ENCODE measurements at regions not wholly inside any gene's neighbourhood (a gene's known extent, or its start where the extent isn't known, plus 50 kb on each side); places are given as distances from the start of the nearest gene placed in this dataset.
"Not testable (repeated sequence)": the region's sequence is repeated elsewhere in the genome, so short reads cannot be mapped to it uniquely, and the experiment has no call there.

DNA sequence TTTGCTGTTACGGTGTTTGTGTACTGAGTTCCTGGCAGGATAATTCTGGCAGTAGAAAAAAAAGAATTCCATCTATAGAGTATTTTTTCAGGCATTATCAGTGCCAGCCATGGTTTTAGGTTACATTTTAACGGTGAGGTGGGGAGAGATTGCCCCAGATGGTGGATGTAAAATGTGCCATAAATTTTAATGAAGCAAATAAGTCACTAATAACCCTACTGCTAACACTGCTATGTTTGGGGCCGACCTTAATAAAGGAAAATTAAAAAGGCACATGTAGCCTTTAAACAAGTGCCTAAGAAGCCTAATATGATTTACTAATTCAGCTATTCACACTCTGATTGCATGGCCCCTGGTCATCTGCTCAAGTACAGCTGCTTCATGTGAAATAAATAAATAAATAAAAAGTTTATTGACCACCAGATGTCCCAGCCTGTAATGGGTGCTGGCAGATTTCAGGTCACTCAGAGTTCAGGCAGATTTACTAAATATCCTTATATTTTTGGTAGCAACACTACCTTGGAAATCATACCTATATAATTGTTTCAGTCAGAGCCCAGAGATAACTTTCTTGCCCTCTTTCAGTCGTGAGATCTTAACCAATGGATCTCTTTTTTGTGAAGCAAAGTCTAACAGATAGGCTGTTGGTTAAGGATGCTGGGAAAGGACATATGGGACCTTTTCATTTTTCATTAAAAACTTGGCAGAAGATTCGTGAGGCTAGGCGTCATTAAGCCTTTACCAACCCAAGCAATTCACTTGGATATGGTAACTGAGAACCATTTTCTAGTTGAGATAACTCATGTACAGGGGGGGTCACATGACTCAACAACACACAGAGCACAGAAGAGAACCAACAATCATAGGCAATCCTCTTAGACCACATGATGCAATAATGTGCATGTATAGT, 495.0 kb upstream of the NRSN1 start:
- DNase-seq: no peak

DNA sequence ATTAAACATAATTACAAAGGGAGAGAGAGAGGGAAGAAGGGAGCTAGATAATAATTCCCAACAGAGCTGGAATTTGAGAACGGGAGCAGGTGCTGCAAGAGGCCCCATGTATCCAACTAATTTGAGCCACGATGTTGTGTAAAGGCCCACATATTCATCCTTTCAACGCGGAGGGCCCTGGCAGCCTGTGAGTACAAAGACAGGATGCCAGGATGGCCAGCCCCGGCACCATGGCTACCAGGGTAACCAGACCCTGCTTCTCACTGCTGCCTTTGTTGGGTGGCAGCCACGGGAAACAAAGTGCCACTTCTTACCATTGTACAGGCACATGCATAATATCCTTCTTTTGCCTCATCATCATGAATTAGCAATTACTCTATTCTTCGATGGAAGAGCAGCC, 492.0 kb upstream of the NRSN1 start:
- DNase-seq: peak; percentile 46

DNA sequence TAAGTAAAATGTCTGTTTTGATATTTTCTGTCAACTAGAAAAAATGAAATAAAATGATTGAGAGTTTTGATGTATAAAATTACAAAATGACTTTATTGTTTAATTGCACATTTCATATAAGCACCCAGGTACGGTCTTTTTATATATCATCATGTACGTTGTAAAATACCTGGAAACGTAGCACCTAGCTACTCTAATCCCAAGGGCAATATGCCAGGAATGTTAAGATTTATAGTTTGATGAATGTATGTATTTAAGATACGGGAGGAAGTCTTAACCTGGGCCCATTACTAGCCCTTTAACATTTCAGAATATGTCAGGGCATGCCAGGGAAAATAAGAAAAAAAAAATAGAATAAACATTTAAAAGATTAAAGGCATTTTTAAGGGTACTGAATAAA, 490.9 kb upstream of the NRSN1 start:
- DNase-seq: no peak

DNA sequence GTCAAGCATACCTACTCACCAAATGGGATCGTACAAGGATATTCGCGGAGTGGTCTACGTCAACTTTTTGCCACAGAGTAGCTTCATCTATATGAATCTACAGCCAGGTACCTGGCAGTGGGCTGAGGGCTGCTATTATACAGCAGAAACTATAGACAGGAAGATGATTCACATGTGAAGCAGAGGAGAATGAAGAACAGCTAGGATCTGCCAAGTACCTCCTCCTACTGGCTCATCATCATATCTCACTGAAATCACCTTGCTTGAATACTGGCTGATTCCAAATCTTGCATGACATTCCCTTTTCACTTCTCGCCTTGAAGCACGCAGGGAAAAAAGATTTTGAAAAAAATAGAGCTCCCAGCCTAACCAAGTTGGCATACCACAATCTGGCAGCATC, 488.7 kb upstream of the NRSN1 start:
- no peak for DNase-seq

DNA sequence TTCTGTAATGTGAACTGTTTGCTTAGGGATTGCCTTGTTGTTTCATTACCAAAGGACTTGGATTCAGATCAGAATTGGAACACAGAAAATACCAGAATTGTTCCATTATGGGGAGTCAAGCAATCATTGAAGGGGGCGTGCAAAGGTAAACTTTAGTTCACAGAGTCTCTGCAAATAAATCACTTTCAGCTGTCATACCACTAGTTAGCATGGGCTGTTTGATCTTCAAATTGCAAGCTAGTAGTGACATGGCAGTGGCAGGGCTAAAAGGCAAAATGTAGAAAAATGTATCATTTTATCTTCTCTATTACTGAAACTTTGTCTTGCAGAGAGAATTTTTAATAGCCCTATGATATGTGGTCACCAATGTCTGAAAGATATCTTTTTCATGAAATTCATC, 483.2 kb upstream of the NRSN1 start:
- no peak for DNase-seq

DNA sequence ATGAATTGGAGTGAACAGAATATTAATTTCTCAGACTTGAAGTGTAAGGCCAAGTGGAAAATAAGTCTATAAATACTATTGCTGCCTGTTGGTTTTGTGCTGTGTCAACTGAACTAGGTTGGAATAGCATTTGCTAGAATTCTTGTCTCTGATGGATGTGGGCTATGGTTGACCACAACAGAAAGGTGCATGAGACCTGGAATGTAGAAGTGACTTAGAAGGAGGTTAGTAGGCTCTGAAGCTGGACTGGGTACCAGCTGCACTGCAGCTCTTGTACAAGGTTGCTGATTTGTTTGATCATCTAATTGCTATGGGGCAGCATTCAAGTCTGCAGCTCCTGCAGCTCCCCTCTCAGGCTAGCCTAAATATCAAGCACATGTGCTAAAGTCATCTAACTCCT, 479.0 kb upstream of the NRSN1 start:
- DNase-seq: no peak

DNA sequence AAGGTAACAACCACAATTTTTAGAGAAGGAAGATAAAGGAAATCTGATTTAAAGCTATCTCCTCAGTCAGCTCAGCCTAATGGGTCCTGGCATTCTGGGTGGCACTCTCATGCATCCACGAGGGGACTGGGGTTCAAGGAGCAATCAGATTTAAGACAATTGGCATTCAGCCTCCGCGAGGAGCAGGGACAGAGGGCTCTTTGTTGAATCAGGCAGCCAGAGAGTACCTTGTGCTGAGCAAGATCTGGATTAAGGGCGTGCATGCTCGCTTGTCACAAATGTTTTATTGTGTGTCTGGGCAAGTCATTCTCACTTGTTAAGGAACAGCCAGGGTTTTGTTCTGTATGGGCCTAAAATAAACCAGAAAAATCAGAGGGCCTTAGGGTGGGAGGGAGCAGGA, 475.3 kb upstream of the NRSN1 start:
- DNase-seq: no peak

DNA sequence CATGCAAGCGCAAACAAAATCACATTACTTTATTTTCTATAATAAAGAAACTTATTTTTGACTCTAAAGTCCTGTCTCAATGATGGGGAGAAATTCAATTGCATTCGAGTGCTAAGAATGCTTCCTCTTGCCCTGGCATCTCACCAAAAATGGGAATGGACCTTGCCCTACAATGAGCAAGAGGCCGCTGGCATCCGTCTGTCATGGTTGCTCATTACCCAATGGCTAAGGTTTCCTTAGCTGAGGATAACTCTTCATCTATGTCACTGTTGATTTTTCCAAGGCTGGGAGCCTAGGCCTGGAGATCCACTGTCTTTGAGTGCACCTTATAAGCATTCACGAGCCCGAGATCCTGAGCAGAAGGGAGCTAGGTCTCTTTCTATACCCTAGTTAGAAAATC, 471.3 kb upstream of the NRSN1 start:
- DNase-seq: no peak

DNA sequence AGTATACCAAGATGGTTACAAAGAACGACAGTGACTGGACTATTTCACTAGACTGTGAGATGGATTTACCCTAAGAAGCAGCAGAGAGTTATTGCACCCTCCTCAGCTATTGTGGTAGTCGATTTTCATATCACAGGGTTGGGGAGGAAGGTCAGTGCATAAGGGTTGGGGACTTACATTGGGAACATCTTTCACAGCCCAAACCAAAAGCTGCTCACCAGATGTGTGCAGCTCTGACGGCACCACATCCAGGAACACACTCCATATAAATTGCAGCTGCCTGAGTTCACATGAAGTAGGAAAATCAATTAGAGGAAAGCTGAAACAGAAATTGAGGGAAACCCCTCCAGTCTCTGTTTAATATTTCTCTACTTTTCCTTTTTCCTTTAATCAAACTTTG, 470.5 kb upstream of the NRSN1 start:
- no peak for DNase-seq

DNA sequence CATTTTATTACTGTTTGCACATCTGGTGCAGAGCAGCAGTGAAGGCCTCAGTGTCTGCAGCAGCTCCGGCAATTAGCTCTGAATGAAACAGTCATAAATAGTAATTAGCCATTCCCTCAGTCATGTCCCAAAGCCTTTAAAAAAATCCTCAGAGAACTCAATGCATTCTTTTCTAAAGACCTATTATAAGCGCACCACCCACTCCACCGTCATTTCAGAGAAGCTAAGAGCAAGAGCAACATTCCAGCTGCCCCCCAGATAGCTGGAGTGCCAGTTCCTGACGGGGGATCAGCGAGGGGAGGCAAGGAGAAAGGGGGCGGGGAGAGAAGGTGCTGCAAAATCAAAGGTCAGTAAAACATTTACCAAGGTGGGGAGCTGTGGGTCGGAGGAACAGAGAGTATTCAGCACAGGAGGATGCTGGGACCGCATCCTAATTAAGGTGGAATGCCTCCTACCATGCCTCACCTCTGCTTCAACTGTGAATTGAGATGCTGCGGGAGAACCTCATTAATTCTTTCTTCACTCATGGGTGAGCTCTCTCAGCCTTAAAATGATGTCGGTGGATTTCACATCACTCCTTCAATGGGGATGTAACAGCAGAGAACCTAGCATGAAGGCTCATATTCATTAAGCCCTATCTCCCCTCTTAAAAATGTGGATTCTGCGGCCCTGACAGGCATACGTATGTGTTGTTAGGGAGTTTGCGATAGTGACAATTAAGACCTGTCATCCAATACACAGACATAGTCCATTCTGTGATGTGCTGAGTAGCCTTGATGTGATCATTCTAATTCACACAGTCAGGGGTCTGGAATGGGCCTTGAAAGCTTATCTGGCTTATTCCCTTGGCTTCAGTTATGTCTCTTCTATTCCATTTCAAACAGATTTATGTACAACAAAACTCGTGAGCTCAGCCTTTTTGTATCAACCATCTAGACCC, 469.5 kb upstream of the NRSN1 start:
- peak; percentile 56 for DNase-seq

DNA sequence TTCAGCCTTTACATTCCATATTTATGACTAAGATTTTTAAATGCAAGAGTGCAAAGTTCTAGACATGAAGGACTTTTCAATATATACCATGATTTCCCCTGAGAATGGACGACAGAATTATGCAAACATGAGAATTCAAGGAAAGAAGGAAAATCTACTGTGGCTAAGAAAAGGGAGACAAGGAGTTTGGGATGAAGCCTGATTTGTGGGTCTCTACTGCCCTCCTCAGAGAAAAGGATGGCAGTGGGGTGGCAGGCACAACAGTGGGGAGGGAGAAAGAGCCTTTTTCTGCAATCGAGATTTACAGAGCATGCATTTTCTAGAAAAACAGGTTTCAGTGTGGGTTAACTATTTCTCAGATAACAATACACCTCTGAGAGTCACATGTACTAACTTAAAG, 466.9 kb upstream of the NRSN1 start:
- no peak for DNase-seq

DNA sequence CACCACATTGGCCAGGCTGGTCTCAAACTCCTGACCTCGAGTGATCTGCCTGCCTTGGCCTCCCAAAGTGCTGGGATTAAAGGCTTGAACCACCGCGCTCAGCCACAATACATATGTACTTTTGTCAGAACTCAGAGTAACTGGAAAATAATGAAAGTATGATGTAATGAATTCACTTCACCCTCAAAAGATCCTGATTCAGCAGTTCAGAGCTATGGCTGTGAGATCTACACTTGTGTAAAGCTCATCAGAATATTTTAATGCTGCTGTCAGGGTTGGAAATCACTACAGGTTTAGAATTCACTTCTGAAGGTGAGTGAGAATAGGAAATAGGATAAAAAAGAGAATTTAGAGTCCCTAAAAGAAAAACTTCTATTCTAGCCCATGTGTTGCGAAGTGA, 464.5 kb upstream of the NRSN1 start:
- DNase-seq: no peak

DNA sequence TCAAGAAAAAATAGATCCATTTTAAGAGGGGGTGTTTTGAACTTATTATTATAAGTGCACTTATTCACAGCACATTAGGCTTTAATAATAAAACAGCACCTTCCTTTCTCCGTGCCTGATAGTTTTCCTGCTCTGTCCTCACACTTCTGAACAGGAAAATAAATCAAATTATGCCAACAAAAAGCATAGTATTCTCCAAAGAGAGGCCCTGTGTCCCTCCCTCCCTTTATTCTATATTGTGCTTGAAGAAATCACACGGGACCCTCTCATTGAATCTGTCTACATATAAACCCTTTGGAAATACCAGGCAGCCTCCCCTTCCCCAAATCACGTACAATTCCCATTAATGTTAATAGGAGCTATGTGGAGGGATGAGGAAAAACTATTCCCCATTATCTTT, 462.9 kb upstream of the NRSN1 start:
- DNase-seq: no peak

DNA sequence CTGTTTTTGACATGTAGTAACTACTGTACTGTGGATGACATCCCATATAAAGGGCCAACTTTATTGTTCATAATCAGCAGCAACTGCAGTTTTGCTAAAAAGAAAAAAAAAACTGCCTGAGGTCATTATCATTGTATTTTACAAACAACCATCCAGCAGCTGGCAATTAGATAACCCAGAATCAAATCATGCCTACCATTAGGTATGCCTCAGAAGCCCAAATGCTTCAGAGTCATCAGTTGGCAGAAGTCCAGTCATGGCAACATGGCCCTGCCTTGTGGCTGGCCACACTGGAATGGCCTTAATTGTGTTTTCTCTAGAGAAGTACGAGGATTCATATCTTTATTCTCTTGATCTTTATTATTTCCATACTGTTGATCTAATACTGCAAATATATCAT, 462.4 kb upstream of the NRSN1 start:
- DNase-seq: no peak

DNA sequence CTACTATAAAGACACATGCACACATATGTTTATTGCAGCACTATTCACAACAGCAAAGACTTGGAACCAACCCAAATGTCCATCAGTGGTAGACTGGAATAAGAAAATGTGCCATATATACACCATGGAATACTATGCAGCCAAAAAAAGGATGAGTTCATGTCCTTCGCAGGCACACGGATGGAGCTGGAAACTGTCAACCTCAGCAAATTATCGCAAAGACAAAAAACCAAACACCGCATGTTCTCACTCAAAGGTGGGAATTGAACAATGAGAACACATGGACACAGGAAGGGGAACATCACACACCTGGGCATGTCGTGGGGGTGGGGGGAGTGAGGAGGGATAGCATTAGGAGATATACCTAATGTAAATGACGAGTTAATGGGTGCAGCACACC, 460.1 kb upstream of the NRSN1 start:
- DNase-seq: not testable (repeated sequence)

DNA sequence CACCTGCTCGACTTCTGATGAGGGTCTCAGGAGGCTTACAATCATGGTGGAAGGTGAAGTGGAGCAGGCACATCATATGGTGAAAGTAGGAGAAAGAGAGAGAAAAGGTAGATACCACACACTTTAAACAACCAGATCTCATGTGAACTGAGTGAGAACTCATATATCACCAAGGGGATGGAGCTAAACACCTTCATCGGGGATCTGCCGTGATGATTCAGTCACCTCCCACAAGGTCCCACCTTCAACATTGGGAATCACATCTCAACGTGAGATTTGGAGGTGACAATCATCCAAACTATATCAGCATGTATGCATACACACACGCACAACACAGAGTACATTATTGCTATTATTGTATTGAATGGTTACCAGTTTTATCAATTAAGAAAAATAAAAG, 453.3 kb upstream of the NRSN1 start:
- no peak for DNase-seq

DNA sequence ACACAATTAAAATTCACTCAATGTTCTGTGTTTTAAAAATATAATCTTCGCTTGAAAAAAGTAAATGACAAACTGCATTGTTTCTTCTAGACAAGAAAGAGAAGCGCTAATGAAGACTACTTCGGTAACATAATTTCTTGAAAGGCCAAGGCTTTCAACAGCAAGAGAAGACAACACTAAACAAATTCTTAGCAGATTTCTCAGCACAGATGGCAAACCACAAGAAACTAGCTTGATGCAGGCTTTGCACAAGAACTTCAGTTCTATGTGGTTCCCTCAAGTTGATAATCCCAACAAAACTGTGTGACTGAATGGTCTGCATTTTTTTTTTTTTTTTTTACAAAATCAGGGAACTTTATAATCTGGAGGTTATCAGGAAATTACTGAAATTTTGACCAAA, 447.4 kb upstream of the NRSN1 start:
- no peak for DNase-seq

DNA sequence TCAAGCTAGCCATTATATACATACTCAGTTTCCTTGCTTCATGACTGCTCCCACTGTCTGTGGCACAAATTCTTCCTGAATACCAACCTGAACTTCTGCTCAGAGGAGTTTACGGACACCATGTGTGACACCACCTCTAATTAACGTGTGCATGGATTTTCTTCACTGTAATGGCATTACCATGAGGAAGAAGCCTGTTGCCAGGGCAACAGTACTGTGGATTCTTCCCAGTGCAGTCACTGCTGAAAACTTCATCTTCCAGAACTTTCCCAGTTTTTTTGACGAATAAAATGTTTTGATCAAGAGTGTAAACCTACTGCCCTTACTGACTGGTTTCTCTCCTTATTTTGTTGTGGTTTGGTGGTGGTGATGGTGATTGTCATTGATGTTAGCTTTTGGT, 444.3 kb upstream of the NRSN1 start:
- DNase-seq: no peak

DNA sequence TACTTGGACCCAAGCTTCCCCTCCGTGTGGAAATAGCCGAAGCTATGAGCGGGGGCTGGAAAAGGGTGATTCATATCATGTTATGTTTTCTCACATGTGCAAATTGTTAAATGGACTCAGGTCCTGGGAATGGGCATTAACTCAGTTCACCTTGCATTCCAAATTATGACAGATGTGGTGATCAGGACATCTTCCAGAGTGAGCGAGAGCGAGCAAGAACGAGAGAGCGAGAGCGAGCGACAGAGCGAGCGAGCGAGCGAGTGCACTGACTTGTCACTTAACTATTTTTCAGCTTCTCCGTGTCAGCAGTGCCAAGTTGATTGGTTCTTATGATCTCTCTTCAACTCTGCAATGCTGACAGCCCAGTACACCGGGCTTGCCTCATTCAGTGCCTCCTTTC, 437.4 kb upstream of the NRSN1 start:
- no peak for DNase-seq

DNA sequence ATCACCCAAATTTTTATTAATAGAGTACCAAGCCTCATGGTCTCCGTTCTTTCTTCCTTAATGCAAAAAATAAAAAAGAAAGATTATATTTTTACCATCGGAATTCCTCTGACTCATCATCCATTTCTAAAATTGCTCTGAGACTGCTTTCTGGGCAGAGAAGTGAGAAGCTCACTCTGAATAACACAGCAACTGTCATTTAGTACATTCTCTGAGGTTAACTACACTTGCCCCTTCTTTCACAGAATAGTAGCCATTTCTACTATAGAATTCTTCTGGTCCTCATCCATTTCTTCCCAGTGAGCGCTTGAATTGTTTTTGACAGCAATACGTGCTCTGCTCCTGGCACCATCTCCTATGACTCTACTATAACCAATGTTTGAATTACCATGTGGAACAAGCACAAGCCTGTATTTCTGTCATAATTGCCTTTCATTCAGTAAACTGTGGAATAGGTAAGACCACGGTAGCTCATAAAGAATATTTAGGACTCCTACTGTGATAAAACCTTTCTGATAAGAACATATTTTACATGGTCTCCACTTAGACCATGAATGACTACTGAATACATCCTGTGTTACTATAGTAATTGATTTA, 435.5 kb upstream of the NRSN1 start:
- DNase-seq: peak; percentile 96

DNA sequence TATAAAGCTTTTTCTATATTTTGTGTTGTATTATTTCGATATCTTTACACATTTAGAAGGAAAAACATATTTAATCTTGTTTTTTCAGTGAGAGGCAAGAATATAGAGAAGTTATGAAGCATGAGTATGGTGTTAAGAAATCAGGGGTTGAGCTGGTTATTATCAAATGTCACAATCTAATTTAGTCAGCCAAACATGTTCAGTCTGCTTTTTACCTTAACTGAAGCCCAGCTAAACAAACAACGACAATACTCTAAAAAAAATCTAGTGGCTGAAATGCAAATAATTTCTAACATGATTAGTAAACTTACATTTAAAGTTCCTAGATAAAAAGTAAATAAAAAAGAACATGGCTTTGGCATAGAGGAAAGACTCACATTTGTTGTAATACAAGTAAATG, 433.8 kb upstream of the NRSN1 start:
- DNase-seq: no peak

DNA sequence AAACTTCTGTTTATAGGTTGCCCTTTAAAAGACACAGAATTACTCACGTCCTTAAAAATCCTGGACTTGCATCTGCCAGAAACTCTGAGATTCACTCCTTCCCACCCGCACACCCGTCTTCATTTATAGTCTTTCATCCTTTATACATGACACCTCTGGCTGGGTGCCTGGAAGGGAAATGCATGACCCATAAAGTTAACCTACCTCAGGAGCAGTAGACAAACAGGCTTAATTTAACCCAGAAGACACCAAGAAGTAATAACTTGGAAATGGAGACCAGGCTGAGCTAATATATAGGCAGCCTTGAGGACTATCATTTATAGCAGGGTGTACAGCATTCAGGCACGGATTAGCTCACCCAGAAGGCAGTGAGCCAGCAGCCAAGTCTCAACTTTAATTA, 429.0 kb upstream of the NRSN1 start:
- no peak for DNase-seq

DNA sequence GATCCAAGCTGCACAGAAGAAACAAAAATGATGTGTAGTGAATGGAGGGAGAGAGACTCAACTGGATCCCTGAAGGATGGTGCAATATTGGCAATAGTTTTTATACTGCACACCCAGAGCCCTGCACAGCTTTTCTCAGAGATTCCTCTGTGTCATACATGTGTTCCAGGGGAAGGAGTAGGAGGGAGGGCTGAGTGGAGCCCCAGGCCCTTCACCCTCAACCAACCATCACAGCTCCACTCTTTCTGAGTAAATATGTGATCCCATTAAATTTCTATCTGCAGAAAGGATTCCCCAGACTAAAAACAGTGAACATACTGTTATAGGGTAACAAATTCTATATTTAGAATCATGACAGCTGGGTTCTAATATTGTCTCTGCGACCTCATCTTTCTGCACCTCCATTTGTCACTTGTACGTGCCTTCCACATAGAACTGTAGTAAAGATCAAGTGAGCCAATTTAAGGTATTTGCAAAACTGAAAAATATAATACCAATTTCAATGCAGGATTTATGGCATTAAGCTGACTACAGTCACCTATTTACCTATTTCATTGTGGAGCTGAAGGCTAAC, 421.4 kb upstream of the NRSN1 start:
- DNase-seq: no peak
